Kidney (tissue), 13 donors: ENCODE measurements at regions not wholly inside any gene's neighbourhood (a gene's known extent, or its start where the extent isn't known, plus 50 kb on each side); places are given as distances from the start of the nearest gene placed in this dataset.

Experiments
- DNase-seq, 5 donors: peaks; one replicate each; pipeline ENCODE4 v3.0.0-alpha.2; 2013 to 2020
- FAIRE-seq: peaks from 2 replicates; lab custom pipeline; 2012; peaks lifted over from hg19 to GRCh38; lab: Jason Lieb, UNC
- H3K27ac ChIP-seq, 2 donors: one replicate each; pipeline ENCODE4 v1.7.0; 2013; ENCODE audit warnings: low read depth in 2 of 2, low read length in 2 of 2, inconsistent platforms in 1 of 2
- H3K27me3 ChIP-seq: one replicate; pipeline ENCODE4 v1.7.1; 2013; ENCODE audit warnings: low read length, inconsistent platforms; ENCODE audit not compliant: control insufficient read depth, insufficient read depth
- H3K36me3 ChIP-seq, 3 donors: one replicate each; pipeline versions ENCODE4 v1.7.0 to v1.7.1; 2013; ENCODE audit warnings: low read length in 3 of 3, control low read depth in 1 of 3, inconsistent platforms in 1 of 3; ENCODE audit not compliant: insufficient read depth in 3 of 3, control insufficient read depth in 2 of 3
- H3K4me1 ChIP-seq, 3 donors: one replicate each; pipeline versions ENCODE4 v1.7.0 to v1.7.1; 2013; ENCODE audit warnings: low read length in 3 of 3, inconsistent platforms in 1 of 3, low read depth in 1 of 3; ENCODE audit not compliant: control insufficient read depth in 2 of 3, insufficient read depth in 2 of 3
- H3K4me3 ChIP-seq, 3 donors: one replicate each; pipeline versions ENCODE4 v1.7.0 to v1.8.1; 2013; ENCODE audit warnings: low read length in 3 of 3, control low read depth in 1 of 3, inconsistent platforms in 1 of 3
- H3K9ac ChIP-seq, 3 donors: one replicate each; pipeline versions ENCODE4 v1.7.0 to v1.7.1; 2013; ENCODE audit warnings: low read length in 3 of 3, control low read depth in 1 of 3, inconsistent platforms in 1 of 3
- H3K9me3 ChIP-seq, 3 donors: one replicate each; pipeline versions ENCODE4 v1.7.0 to v1.7.1; 2013; ENCODE audit warnings: low read length in 3 of 3, control low read depth in 1 of 3, inconsistent platforms in 1 of 3; ENCODE audit not compliant: control insufficient read depth in 2 of 3, insufficient read depth in 1 of 3
- CTCF ChIP-seq: IDR thresholded peaks from 3 replicates; pipeline ENCODE4 v1.5.1; 2012; ENCODE audit warnings: mild to moderate bottlenecking, moderate library complexity, borderline replicate concordance; ENCODE audit not compliant: insufficient read depth; ENCODE audit errors: extremely low read depth
- intact Hi-C: fragments of 100-400 bp; cut with DNase I; formaldehyde crosslinking; loops from one replicate; pipeline ENCODE4 v1.11.1; 2022
- donor health status: control.
- donor health status: control.
- donor health status: control.
- donor health status: control.
- donor health status: control.
- donor health status: DM: yes; HTN: yes; CAD: no.
- donor health status: Normal renal cell carcinoma (clear cell type).

- H3K27ac ChIP-seq, result no peak overlapping the region
- H3K27me3 ChIP-seq, result no peaks in the 10 kb centered on the region
- H3K4me1 ChIP-seq, result no peaks in the 10 kb centered on the region
- no peak overlapping the region for H3K9ac ChIP-seq
- H3K4me3 ChIP-seq, result no peak overlapping the region
- no peaks in the 10 kb centered on the region for H3K36me3 ChIP-seq
- intact Hi-C loops, result no loop called here
- no peak for TF ChIP-seq CTCF
- FAIRE-seq (no peak), DNase-seq (no peak)
- H3K9me3 ChIP-seq, result no peaks in the 10 kb centered on the region
These were observed 64.5 kb upstream of the MITF start for GRCh38 chr3:69674752-69675151.

GRCh38 chr3:69671082-69671952 is 67.9 kb upstream of the MITF start:
- Histone ChIP-seq H3K4me3 (no peak overlapping the region), H3K27me3 (no peaks in the 10 kb centered on the region), H3K9me3 (no peaks in the 10 kb centered on the region), H3K9ac (no peak overlapping the region), H3K4me1 (no peaks in the 10 kb centered on the region), H3K27ac (no peak overlapping the region), H3K36me3 (no peaks in the 10 kb centered on the region)
- peak; percentile 67 for TF ChIP-seq CTCF
- FAIRE-seq (peak; percentile 87), DNase-seq (peak in 2 of 5 donors; percentile 59 to 78)
- intact Hi-C loops, result no loop called here

GRCh38 chr3:69669070-69669469 is 70.2 kb upstream of the MITF start:
- DNase-seq (no peak), FAIRE-seq (no peak)
- no peak for TF ChIP-seq CTCF
- intact Hi-C loops, result no loop called here
- Histone ChIP-seq H3K9ac (no peak overlapping the region), H3K27ac (no peak overlapping the region), H3K4me1 (no peaks in the 10 kb centered on the region), H3K36me3 (no peaks in the 10 kb centered on the region), H3K9me3 (no peaks in the 10 kb centered on the region), H3K27me3 (no peaks in the 10 kb centered on the region), H3K4me3 (no peak overlapping the region)
